ENCODE measurements at regions not wholly inside any gene's neighbourhood (a gene's known extent, or its start where the extent isn't known, plus 50 kb on each side); places are given as distances from the start of the nearest gene placed in this dataset.
"Not testable (repeated sequence)": the region's sequence is repeated elsewhere in the genome, so short reads cannot be mapped to it uniquely, and the experiment has no call there.

GRCh38 chr10:45056806-45057205 is 56.1 kb downstream of the ZNF22 start:
- not testable (repeated sequence) for DNase-seq

GRCh38 chr10:45058580-45058979 is 57.9 kb downstream of the ZNF22 start:
- DNase-seq = peak; percentile 87 to 90

GRCh38 chr10:45058992-45059561 is 58.4 kb downstream of the ZNF22 start:
- peak in 1 of 2 experiments; percentile 27 for DNase-seq

- no peak for DNase-seq
Measured at GRCh38 chr10:45059632-45060031, 58.9 kb downstream of the ZNF22 start.

- DNase-seq = no peak
Measured at GRCh38 chr10:45061982-45062381, 61.3 kb downstream of the ZNF22 start.

- DNase-seq = peak; percentile 80 to 82
Measured at GRCh38 chr10:45063591-45064231, 63.0 kb downstream of the ZNF22 start.

GRCh38 chr10:45064998-45065397 is 64.3 kb downstream of the ZNF22 start:
- DNase-seq = peak; percentile 11 to 23

- no peak for DNase-seq
Measured at GRCh38 chr10:45071043-45071813, 70.5 kb downstream of the ZNF22 start.

- no peak for DNase-seq
Measured at GRCh38 chr10:45075216-45075615, 74.5 kb downstream of the ZNF22 start.

GRCh38 chr10:45075826-45076380 is 75.2 kb downstream of the ZNF22 start:
- DNase-seq = no peak

GRCh38 chr10:45076891-45077290 is 76.2 kb downstream of the ZNF22 start:
- DNase-seq = no peak

GRCh38 chr10:45080331-45080730 is 79.6 kb downstream of the ZNF22 start:
- DNase-seq = no peak

GRCh38 chr10:45082176-45082575 is 81.5 kb downstream of the ZNF22 start:
- no peak for DNase-seq

GRCh38 chr10:45091968-45092367 is 91.2 kb downstream of the ZNF22 start:
- no peak for DNase-seq

- no peak for DNase-seq
Measured at GRCh38 chr10:45093945-45094344, 93.2 kb downstream of the ZNF22 start.

- no peak for DNase-seq
Measured at GRCh38 chr10:45095286-45095685, 94.6 kb downstream of the ZNF22 start.

GRCh38 chr10:45096001-45096400 is 95.3 kb downstream of the ZNF22 start:
- DNase-seq = no peak

- DNase-seq = peak in 1 of 2 experiments; percentile 4
Measured at GRCh38 chr10:45100429-45100828, 99.7 kb downstream of the ZNF22 start.

GRCh38 chr10:45104674-45105073 is 104.0 kb downstream of the ZNF22 start:
- no peak for DNase-seq

GRCh38 chr10:45105309-45105708 is 104.6 kb downstream of the ZNF22 start:
- DNase-seq = not testable (repeated sequence)

GRCh38 chr10:45106236-45106856 is 105.6 kb downstream of the ZNF22 start:
- DNase-seq = no peak

- DNase-seq = no peak
Measured at GRCh38 chr10:45111509-45111908, 110.8 kb downstream of the ZNF22 start.

- not testable (repeated sequence) for DNase-seq
Measured at GRCh38 chr10:45117940-45118339, 117.2 kb downstream of the ZNF22 start.

Data from Kasumi-1 (cell line).